OCI-LY3 (cell line): ENCODE measurements at regions not wholly inside any gene's neighbourhood (a gene's known extent, or its start where the extent isn't known, plus 50 kb on each side); places are given as distances from the start of the nearest gene placed in this dataset.

ENCODE experiments used
- H2AFZ ChIP-seq: fragments of 200-600, 300-600 bp; shearing (Covaris generic); 2 replicates; pipeline ENCODE4 v1.6.0; 2014; ENCODE audit warnings: antibody characterized with exemption, low read depth, low read length
- H3K27ac ChIP-seq: fragments of 200-600, 300-600 bp; sonication (generic); 2 replicates; pipeline ENCODE4 v1.5.1; 2014; ENCODE audit warnings: mild to moderate bottlenecking, low read length, moderate library complexity, mixed read lengths
- H3K27me3 ChIP-seq: fragments of 200-600, 300-600 bp; sonication (generic); 2 replicates; pipeline ENCODE4 v1.6.1; 2014; ENCODE audit warnings: low read depth, low read length, mixed read lengths
- H3K36me3 ChIP-seq: fragments of 200-600, 300-600 bp; sonication (generic); replicated peaks from 2 replicates; pipeline ENCODE3; 2014; ENCODE audit warnings: low read depth, low read length, mixed read lengths
- H3K4me1 ChIP-seq: fragments of 300-600, 200-600 bp; sonication (generic); 2 replicates; pipeline ENCODE4 v1.6.1; 2014; ENCODE audit warnings: low read length, mixed read lengths
- H3K4me2 ChIP-seq: fragments of 200-600, 300-600 bp; sonication (generic); 2 replicates; pipeline ENCODE4 v1.6.1; 2014; ENCODE audit warnings: low read length, mixed read lengths
- H3K4me3 ChIP-seq: fragments of 300-600, 200-600 bp; sonication (generic); 2 replicates; pipeline ENCODE4 v1.5.1; 2014; ENCODE audit warnings: antibody characterized with exemption, mild to moderate bottlenecking, low read length, moderate library complexity
- H3K79me2 ChIP-seq: fragments of 300-600, 200-600 bp; shearing (Covaris generic); 2 replicates; pipeline ENCODE4 v1.6.1; 2014; ENCODE audit warnings: mild to moderate bottlenecking, low read length, mixed read lengths
- H3K9ac ChIP-seq: fragments of 300-600, 200-600 bp; shearing (Covaris generic); 2 replicates; pipeline ENCODE4 v1.6.0; 2014; ENCODE audit warnings: mild to moderate bottlenecking, low read length, moderate library complexity
- H3K9me3 ChIP-seq: fragments of 200-600, 300-600 bp; shearing (Covaris generic); 2 replicates; pipeline ENCODE4 v1.6.1; 2014; ENCODE audit warnings: low read length, mixed read lengths; ENCODE audit not compliant: insufficient read depth
- H4K20me1 ChIP-seq: fragments of 200-600, 300-600 bp; sonication (generic); 2 replicates; pipeline ENCODE4 v1.6.1; 2016; ENCODE audit warnings: low read length, mixed read lengths; ENCODE audit not compliant: insufficient read depth
- EZH2phosphoT487 ChIP-seq: fragments of 200-600 bp; shearing (Covaris generic); IDR thresholded peaks from 2 replicates; pipeline ENCODE4 v1.6.1; 2018; ENCODE audit warnings: antibody characterized with exemption, mixed run types, low read depth
- TF ChIP-seq, protein P1 (sequence below): fragments of 200-600, 300-600 bp; sonication (generic); IDR thresholded peaks from 2 replicates; pipeline ENCODE4 v1.5.1; 2014; ENCODE audit warnings: antibody characterized with exemption, low read length, low read depth

DNA sequence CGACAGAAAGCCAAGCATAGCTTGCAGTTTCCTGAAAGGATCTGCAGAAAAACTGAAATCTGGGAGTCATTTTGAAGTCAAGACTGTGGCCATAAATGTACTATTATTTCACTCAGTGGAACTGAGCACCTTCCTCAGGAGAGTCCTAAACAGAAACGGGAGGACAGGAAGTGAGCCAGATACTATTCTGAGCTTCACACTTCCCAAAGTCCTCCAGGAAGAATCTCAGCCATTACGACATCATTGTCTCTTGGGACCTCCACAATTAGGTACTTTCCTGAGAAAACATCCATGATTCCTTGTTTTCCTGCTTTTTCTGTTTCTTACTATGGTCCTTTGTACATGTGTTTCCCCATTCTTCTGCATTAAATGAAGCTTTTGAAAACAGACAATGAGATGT lies 299.2 kb upstream of the USP25 start:
- Histone ChIP-seq H3K27ac (no peak overlapping the region), H3K4me3 (no peak overlapping the region), H3K9me3 (0 out of 2 replicates have a peak, but pooled peaks cover 4% of the 10 kb centered on the region), H2AFZ (no peak overlapping the region), H3K4me2 (no peak overlapping the region), H3K4me1 (no peaks in the 10 kb centered on the region), H3K79me2 (no peaks in the 10 kb centered on the region), H3K27me3 (no peaks in the 10 kb centered on the region), H4K20me1 (no peaks in the 10 kb centered on the region), H3K36me3 (no peaks in the 10 kb centered on the region), H3K9ac (no peak overlapping the region)
- no peak for TF ChIP-seq EZH2phosphoT487
- TF ChIP-seq, protein P1, sequence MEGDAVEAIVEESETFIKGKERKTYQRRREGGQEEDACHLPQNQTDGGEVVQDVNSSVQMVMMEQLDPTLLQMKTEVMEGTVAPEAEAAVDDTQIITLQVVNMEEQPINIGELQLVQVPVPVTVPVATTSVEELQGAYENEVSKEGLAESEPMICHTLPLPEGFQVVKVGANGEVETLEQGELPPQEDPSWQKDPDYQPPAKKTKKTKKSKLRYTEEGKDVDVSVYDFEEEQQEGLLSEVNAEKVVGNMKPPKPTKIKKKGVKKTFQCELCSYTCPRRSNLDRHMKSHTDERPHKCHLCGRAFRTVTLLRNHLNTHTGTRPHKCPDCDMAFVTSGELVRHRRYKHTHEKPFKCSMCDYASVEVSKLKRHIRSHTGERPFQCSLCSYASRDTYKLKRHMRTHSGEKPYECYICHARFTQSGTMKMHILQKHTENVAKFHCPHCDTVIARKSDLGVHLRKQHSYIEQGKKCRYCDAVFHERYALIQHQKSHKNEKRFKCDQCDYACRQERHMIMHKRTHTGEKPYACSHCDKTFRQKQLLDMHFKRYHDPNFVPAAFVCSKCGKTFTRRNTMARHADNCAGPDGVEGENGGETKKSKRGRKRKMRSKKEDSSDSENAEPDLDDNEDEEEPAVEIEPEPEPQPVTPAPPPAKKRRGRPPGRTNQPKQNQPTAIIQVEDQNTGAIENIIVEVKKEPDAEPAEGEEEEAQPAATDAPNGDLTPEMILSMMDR, result no peak

GRCh38 chr21:15431053-15431452 lies 298.7 kb upstream of the USP25 start:
- H3K4me2 ChIP-seq, result no peak overlapping the region
- 0 out of 2 replicates have a peak, but pooled peaks cover 4% of the 10 kb centered on the region for H3K9me3 ChIP-seq
- H3K27me3 ChIP-seq, result no peaks in the 10 kb centered on the region
- no peaks in the 10 kb centered on the region for H4K20me1 ChIP-seq
- no peaks in the 10 kb centered on the region for H3K36me3 ChIP-seq
- H3K9ac ChIP-seq, result no peak overlapping the region
- H3K27ac ChIP-seq, result no peak overlapping the region
- no peak overlapping the region for H2AFZ ChIP-seq
- peaks cover under 1% of the 10 kb centered on the region; the same call in 1 of the 2 replicates for H3K4me1 ChIP-seq
- no peak for TF ChIP-seq EZH2phosphoT487
- TF ChIP-seq, protein P1, result no peak
- H3K4me3 ChIP-seq, result no peak overlapping the region
- no peaks in the 10 kb centered on the region for H3K79me2 ChIP-seq

DNA sequence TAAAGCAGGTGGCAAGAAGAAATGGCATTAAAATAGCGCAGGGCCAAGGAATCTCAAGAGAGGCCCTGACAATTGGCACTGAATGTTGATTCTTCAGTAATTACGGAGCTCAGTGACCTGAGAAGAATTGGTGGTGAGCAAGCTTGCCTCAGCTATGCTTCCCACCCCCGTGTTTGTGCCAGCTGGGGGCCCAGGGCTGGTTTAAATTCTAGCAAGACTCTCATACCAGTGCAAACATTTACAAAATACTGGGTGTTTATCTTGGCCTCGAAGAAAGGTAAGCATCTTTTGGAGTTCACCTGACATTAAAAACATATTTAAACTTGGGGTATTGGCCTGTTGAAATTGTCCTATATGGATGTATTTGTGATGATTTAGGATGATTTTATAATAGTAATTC lies 296.7 kb upstream of the USP25 start:
- Histone ChIP-seq H2AFZ (no peak overlapping the region), H3K36me3 (peaks cover 3% of the 10 kb centered on the region), H3K79me2 (no peaks in the 10 kb centered on the region), H3K4me2 (no peak overlapping the region), H3K4me1 (peaks cover 21% of the 10 kb centered on the region), H3K4me3 (no peak overlapping the region), H3K9me3 (0 out of 2 replicates have a peak, but pooled peaks cover 4% of the 10 kb centered on the region), H4K20me1 (no peaks in the 10 kb centered on the region), H3K9ac (no peak overlapping the region), H3K27ac (no peak overlapping the region), H3K27me3 (no peaks in the 10 kb centered on the region)
- TF ChIP-seq, protein P1, result no peak
- TF ChIP-seq EZH2phosphoT487, result no peak

- Histone ChIP-seq H3K9ac (no peak overlapping the region), H3K4me2 (no peak overlapping the region), H3K27ac (no peak overlapping the region), H2AFZ (no peak overlapping the region), H3K79me2 (no peaks in the 10 kb centered on the region), H3K9me3 (0 out of 2 replicates have a peak, but pooled peaks cover 4% of the 10 kb centered on the region), H3K27me3 (no peaks in the 10 kb centered on the region), H4K20me1 (no peaks in the 10 kb centered on the region), H3K36me3 (peaks cover 3% of the 10 kb centered on the region), H3K4me3 (no peak overlapping the region), H3K4me1 (peaks cover 32% of the 10 kb centered on the region)
- TF ChIP-seq EZH2phosphoT487, result no peak
- TF ChIP-seq, protein P1, result no peak
Measured at GRCh38 chr21:15434163-15434905, 295.4 kb upstream of the USP25 start.
